DOHH2 (cell line): ENCODE measurements at regions not wholly inside any gene's neighbourhood (a gene's known extent, or its start where the extent isn't known, plus 50 kb on each side); places are given as distances from the start of the nearest gene placed in this dataset.

Experiments
- H3F3A ChIP-seq: fragments of 200-600 bp; sonication (generic), shearing (Covaris generic); 2 replicates; pipeline ENCODE4 v1.6.0; 2016; ENCODE audit warnings: antibody characterized with exemption, mild to moderate bottlenecking; ENCODE audit not compliant: control insufficient read depth, insufficient read depth
- H3K27ac ChIP-seq: fragments of 200-600 bp; sonication (generic); 2 replicates; pipeline ENCODE4 v1.5.1; 2014; ENCODE audit warnings: low read depth, mild to moderate bottlenecking, low read length, moderate library complexity
- H3K27me3 ChIP-seq: fragments of 200-600 bp; sonication (generic); 2 replicates; pipeline ENCODE4 v1.6.1; 2014; ENCODE audit warnings: mild to moderate bottlenecking, low read length, mixed read lengths; ENCODE audit not compliant: control insufficient read depth
- H3K36me3 ChIP-seq: fragments of 200-600 bp; sonication (generic); 2 replicates; pipeline ENCODE4 v1.6.1; 2014; ENCODE audit warnings: mild to moderate bottlenecking, low read length, moderate library complexity, mixed read lengths; ENCODE audit not compliant: control insufficient read depth
- H3K4me1 ChIP-seq: fragments of 200-600 bp; sonication (generic); 2 replicates; pipeline ENCODE4 v1.6.1; 2014; ENCODE audit warnings: mild to moderate bottlenecking, low read length, mixed read lengths; ENCODE audit not compliant: control insufficient read depth
- H3K4me2 ChIP-seq: fragments of 200-600 bp; sonication (generic); 2 replicates; pipeline ENCODE4 v1.6.0; 2014; ENCODE audit warnings: mild to moderate bottlenecking, low read length, moderate library complexity
- H3K4me3 ChIP-seq: fragments of 200-600 bp; sonication (generic); 2 replicates; pipeline ENCODE4 v1.5.1; 2014; ENCODE audit warnings: mild to moderate bottlenecking, low read length, mixed read lengths
- H3K79me2 ChIP-seq: fragments of 200-600 bp; sonication (generic); 2 replicates; pipeline ENCODE4 v1.6.1; 2014; ENCODE audit warnings: mild to moderate bottlenecking, low read length, mixed read lengths; ENCODE audit not compliant: control insufficient read depth
- H3K9me2 ChIP-seq: fragments of 200-600 bp; sonication (generic); replicated peaks from 2 replicates; pipeline ENCODE4 v1.6.1; 2014; ENCODE audit warnings: mild to moderate bottlenecking, low read length, mixed read lengths; ENCODE audit not compliant: control insufficient read depth
- H3K9me3 ChIP-seq: fragments of 200-600 bp; sonication (generic); 2 replicates; pipeline ENCODE4 v1.6.1; 2014; ENCODE audit warnings: antibody characterized with exemption, low read length, mixed read lengths; ENCODE audit not compliant: control insufficient read depth, insufficient read depth
- H4K20me1 ChIP-seq: fragments of 200-600 bp; sonication (generic); 2 replicates; pipeline ENCODE4 v1.6.0; 2014; ENCODE audit warnings: low read depth, mild to moderate bottlenecking, antibody characterized with exemption, low read length, moderate library complexity; ENCODE audit not compliant: control insufficient read depth, insufficient read depth
- EZH2phosphoT487 ChIP-seq: fragments of 200-600 bp; sonication (generic); IDR thresholded peaks from 2 replicates; pipeline ENCODE4 v1.6.1; 2017; ENCODE audit warnings: borderline replicate concordance, mild to moderate bottlenecking, antibody characterized with exemption, low read length, moderate library complexity, mixed read lengths
- TF ChIP-seq, protein P1 (sequence below): fragments of 200-600 bp; sonication (generic); IDR thresholded peaks from one replicate; pipeline ENCODE4 v1.5.1; 2014; ENCODE audit warnings: antibody characterized with exemption, mild to moderate bottlenecking, low read depth, low read length; ENCODE audit not compliant: poor library complexity, severe bottlenecking

GRCh38 chr14:55927028-55927427 lies 191.2 kb upstream of the PELI2 start:
- H3K9me2 ChIP-seq: no peaks in the 10 kb centered on the region
- no peak overlapping the region for H3K4me2 ChIP-seq
- no peaks in the 10 kb centered on the region for H3K27me3 ChIP-seq
- no peak for TF ChIP-seq EZH2phosphoT487
- TF ChIP-seq, protein P1, sequence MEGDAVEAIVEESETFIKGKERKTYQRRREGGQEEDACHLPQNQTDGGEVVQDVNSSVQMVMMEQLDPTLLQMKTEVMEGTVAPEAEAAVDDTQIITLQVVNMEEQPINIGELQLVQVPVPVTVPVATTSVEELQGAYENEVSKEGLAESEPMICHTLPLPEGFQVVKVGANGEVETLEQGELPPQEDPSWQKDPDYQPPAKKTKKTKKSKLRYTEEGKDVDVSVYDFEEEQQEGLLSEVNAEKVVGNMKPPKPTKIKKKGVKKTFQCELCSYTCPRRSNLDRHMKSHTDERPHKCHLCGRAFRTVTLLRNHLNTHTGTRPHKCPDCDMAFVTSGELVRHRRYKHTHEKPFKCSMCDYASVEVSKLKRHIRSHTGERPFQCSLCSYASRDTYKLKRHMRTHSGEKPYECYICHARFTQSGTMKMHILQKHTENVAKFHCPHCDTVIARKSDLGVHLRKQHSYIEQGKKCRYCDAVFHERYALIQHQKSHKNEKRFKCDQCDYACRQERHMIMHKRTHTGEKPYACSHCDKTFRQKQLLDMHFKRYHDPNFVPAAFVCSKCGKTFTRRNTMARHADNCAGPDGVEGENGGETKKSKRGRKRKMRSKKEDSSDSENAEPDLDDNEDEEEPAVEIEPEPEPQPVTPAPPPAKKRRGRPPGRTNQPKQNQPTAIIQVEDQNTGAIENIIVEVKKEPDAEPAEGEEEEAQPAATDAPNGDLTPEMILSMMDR: no peak
- no peaks in the 10 kb centered on the region for H3F3A ChIP-seq
- no peaks in the 10 kb centered on the region for H3K9me3 ChIP-seq
- no peaks in the 10 kb centered on the region for H3K79me2 ChIP-seq
- H3K27ac ChIP-seq: no peak overlapping the region
- no peak overlapping the region for H3K4me3 ChIP-seq
- no peaks in the 10 kb centered on the region for H3K4me1 ChIP-seq
- H4K20me1 ChIP-seq: no peaks in the 10 kb centered on the region
- H3K36me3 ChIP-seq: no peaks in the 10 kb centered on the region

- Histone ChIP-seq H4K20me1 (no peaks in the 10 kb centered on the region), H3F3A (no peaks in the 10 kb centered on the region), H3K4me3 (no peak overlapping the region), H3K4me2 (no peak overlapping the region), H3K27ac (no peak overlapping the region), H3K36me3 (no peaks in the 10 kb centered on the region), H3K9me3 (no peaks in the 10 kb centered on the region), H3K9me2 (no peaks in the 10 kb centered on the region), H3K27me3 (no peaks in the 10 kb centered on the region), H3K4me1 (no peaks in the 10 kb centered on the region), H3K79me2 (no peaks in the 10 kb centered on the region)
- TF ChIP-seq, protein P1: no peak
- TF ChIP-seq EZH2phosphoT487: no peak
Measured at GRCh38 chr14:55928276-55928675, 189.9 kb upstream of the PELI2 start.

DNA sequence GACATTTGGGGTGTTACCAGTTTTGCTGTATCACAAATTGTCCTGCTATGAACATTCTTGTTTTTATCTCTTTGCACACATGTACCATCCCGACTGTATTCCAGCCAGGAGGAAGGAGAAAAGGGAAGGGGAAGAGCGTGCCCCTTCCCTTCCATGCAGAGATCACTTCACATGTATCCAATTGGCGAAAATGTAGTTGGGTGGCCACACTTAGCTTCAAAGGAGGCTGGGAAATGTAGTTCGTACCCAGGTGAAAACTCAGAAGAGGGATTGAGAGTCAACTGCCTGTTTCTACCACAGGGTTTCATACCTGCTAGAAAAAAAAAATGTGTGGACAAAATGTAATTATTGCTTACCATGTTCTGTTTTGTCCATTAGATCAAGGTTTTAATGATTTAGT lies 189.1 kb upstream of the PELI2 start:
- Histone ChIP-seq H3K36me3 (no peaks in the 10 kb centered on the region), H3K9me3 (no peaks in the 10 kb centered on the region), H3K9me2 (no peaks in the 10 kb centered on the region), H3K4me1 (no peaks in the 10 kb centered on the region), H3K27ac (no peak overlapping the region), H3K4me2 (no peak overlapping the region), H3K27me3 (no peaks in the 10 kb centered on the region), H3K79me2 (no peaks in the 10 kb centered on the region), H3F3A (no peaks in the 10 kb centered on the region), H3K4me3 (no peak overlapping the region), H4K20me1 (no peaks in the 10 kb centered on the region)
- TF ChIP-seq EZH2phosphoT487: no peak
- TF ChIP-seq, protein P1: no peak

- Histone ChIP-seq H3K4me1 (no peaks in the 10 kb centered on the region), H3K27me3 (no peaks in the 10 kb centered on the region), H3K36me3 (no peaks in the 10 kb centered on the region), H3F3A (no peaks in the 10 kb centered on the region), H3K9me3 (no peaks in the 10 kb centered on the region), H3K79me2 (no peaks in the 10 kb centered on the region), H3K4me3 (no peak overlapping the region), H4K20me1 (no peaks in the 10 kb centered on the region), H3K9me2 (no peaks in the 10 kb centered on the region), H3K27ac (no peak overlapping the region), H3K4me2 (no peak overlapping the region)
- TF ChIP-seq, protein P1: no peak
- no peak for TF ChIP-seq EZH2phosphoT487
Measured at GRCh38 chr14:55930016-55930784, 188.0 kb upstream of the PELI2 start.
